ENCODE measurements at regions not wholly inside any gene's neighbourhood (a gene's known extent, or its start where the extent isn't known, plus 50 kb on each side); places are given as distances from the start of the nearest gene placed in this dataset.
"Not testable (repeated sequence)": the region's sequence is repeated elsewhere in the genome, so short reads cannot be mapped to it uniquely, and the experiment has no call there.

- DNase-seq = not testable (repeated sequence)
Measured at GRCh38 chr15:29648415-29648814, 173.9 kb downstream of the TJP1 start.

DNA sequence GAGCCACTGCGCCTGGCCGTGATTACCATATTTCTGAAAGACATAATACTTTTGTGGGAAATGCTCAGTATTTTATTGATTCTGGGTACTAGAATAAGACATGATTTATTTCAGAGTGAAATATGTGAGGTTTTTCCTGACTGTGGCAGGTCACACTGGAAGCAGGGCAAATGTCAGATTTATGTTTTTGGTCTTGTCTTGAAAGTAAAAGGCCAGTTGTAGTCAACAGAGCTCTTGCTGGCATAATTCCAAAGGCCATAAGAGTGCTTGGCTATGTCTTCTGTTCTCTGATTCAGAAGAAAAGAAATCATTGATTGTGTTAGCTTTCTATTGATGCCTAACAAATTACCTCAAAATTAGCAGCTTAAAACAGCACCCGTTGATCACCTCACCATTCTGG lies 176.4 kb downstream of the TJP1 start:
- DNase-seq = no peak

DNA sequence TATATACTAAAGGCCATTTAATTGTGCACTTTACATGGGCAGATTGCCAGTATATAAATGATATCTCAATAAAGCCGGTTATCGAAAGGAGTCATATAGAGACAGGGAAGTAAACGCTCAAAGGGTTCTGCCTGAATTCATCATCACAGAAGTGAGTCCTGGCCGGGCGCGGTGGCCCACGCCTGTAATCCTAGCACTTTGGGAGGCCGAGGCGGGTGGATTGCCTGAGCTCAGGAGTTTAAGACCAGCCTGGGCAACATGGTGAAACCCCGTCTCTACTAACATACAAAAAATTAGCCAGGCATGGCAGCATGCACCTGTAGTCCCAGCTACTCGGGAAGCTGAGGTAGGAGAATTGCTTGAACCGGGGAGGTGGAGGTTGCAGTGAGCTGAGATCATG lies 177.9 kb downstream of the TJP1 start:
- DNase-seq = not testable (repeated sequence)

- no peak for DNase-seq
Measured at GRCh38 chr15:29638781-29639180, 183.5 kb downstream of the TJP1 start.

GRCh38 chr15:29638011-29638410 lies 184.3 kb downstream of the TJP1 start:
- no peak for DNase-seq

DNA sequence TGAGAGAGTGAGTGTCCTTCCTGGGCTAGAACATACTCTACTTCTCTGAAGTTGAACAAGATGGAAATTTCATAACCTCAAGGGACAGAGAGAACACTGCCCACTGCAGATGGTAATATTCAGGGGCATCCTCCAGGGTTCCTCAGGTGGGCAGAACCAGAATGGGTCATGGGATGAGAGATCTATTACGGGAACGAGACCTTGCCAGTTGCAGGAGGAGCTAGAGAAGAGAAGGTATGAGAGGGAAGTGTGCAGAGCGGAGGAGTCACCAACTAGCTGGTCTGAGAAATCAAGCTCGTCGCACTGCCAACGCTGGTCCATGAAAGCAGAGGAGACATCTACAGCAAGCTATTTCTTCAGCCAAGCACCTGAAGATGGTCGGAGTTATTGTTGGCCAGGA lies 184.7 kb downstream of the TJP1 start:
- DNase-seq = no peak

DNA sequence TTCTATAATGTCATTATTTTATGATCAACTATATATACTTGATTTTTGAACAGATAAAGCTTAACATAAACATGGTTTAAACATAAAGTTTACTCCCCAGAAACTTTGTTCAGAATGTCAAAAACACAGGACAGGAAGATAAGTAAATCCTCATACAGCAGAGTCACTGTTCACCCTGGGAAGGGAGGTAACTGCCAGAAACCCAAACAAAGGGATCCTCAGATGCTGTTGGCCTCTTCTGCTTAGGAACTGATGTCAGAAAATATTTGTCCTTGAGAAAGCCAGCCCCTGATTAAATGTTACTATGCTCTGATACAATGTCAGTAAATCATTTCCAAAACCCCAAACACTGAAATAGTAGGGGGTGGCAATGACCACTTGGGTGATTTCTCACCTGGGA lies 185.3 kb downstream of the TJP1 start:
- DNase-seq = no peak

DNA sequence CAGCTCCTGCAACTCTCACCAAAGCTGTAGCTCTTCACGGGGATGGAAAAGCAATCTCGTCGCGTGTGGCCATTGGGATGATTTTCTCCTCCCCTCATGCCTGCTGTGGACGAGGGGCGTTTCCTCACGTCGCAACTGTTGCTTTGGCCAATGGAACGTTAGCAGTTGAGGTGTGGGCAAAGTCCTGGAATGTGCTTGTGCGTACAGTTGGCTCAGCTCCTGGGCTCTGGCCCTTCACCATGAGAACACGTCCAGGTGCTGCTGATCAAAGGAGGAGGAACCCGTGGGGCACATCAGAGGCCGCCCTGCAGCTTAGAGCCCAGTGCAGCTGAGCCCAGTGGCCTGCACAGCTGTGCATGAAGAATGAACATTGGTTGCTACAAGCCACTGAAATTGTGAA lies 186.1 kb downstream of the TJP1 start:
- DNase-seq = no peak

DNA sequence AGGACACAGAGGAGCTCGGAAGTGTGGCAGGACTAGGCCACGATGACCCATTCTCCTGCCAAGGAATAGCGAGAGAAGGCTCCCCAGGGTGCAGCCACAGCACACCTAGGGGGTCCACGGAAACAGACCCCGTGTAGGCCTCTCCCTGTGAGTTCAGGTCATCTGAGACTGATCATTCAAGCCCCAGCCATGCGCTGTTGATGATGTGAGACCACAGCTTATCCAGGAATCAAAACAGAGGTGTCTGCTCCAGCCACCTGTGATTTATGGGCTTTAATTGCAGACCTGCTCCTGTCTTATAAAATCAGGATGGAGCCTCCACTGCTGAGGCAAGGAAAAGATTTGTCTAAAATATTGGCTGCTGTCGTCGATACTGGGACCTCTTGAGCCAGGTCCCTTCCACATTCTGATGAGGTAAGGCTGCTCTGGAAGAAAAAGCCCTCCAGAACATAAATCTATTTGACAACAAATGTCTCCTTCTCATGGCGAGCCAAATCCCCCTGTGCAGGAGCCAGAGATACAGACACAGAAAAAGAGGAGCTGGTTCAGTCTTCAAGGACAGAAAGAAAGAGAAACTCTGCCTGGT lies 186.7 kb downstream of the TJP1 start:
- no peak for DNase-seq

- DNase-seq = no peak
Measured at GRCh38 chr15:29633971-29634370, 188.3 kb downstream of the TJP1 start.

- DNase-seq = no peak
Measured at GRCh38 chr15:29632671-29633406, 189.4 kb downstream of the TJP1 start.

- peak; percentile 59 for DNase-seq
Measured at GRCh38 chr15:29631076-29632070, 190.9 kb downstream of the TJP1 start.

- DNase-seq = no peak
Measured at GRCh38 chr15:29624271-29624670, 198.0 kb downstream of the TJP1 start.

- no peak for DNase-seq
Measured at GRCh38 chr15:29623116-29623639, 199.1 kb downstream of the TJP1 start.

DNA sequence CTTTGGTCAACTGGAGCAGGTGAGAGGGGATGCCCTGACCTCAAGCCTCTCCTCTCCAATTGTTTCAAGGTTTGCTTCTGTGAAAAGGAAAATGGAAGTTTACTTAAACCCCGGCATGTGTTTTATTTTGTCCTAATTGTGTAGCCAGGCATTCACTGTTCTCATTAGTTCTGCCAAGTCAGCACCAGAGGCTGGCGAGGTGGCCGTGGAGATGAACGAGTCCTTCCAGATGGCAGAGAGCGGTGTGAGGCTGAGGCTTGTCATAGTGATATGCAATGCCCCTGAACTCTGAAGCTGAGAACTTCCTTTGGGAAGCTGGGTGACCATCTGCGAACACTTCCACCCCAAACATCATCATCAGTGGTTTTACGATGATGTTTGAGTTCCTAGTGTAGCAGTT lies 199.6 kb downstream of the TJP1 start:
- no peak for DNase-seq

DNA sequence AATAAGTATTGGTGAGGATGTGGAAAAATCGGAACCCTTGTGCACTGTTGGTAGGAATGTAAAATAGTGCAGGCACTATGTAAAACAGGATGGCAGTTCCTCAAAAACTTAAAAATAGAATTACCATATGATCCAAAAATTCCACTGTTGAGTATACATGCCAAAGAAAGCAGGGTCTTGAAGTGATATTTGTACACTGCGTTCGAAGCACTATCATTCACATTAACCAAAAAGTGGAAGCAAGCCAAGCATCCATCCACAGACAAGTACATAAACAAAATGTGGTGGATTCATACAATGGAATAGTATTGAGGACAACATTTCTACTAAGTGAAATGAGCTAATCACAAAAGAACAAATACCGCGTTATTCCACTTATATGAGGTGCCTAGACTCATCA lies 200.7 kb downstream of the TJP1 start:
- DNase-seq = no peak

GRCh38 chr15:29618586-29618985 lies 203.7 kb downstream of the TJP1 start:
- no peak for DNase-seq

DNA sequence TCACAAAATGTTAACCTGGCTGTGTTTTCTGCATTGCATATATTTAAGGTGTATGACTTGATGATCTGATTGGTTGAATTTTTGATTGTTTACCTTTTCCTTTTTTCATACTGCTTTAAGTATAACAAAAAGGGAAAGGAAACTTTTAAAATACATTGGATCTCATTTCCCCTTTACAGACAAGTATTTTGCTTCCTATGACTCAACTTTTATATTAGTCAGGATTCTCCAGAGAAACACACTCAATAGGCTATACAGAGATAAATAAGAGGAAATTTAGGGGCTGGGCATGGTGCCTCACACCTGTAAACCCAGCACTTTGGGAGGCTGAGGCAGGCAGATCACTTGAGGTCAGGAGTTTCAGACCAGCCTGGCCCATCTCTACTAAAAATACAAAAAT lies 205.8 kb downstream of the TJP1 start:
- DNase-seq = no peak

DNA sequence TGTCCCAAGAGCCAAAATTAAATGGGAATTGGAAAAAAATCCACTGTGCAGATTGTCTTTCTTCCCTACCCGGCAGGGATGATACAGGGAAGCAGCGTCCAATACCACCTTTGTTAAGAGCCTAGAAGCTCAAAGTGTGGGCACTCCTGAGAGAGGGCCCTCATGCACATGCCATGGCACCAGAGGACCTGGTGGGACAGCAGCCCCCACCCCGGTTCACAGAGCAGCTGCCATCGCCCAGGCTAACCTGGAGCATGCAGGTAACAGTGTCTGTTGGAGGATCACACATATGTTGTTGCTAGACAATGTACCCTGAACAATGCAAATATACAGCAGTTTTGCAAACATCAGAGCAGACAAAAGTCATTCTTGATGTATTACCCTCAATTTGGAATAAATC lies 206.5 kb downstream of the TJP1 start:
- DNase-seq = no peak

GRCh38 chr15:29613951-29614382 lies 208.3 kb downstream of the TJP1 start:
- no peak for DNase-seq

GRCh38 chr15:29612701-29613100 lies 209.6 kb downstream of the TJP1 start:
- no peak for DNase-seq

GRCh38 chr15:29612096-29612495 lies 210.2 kb downstream of the TJP1 start:
- DNase-seq = no peak

DNA sequence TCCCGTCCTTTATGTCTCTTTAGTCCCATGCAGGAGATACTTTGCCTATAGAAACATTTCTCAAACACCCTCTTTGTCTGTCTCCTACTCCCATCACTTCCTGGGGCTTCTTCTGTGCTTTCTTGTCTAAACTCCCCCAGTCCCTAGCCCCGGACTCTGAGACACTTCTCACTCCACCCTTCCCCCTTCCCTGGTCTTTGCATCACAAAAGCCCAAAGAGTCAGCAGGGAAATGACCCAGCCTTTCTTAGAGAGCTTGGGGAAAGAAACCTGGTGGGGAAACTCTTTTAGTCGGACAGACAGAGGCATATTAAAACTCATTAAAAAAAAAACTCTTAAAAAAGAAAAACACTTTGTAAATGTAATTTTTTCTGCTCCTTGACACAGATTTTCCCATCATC lies 211.2 kb downstream of the TJP1 start:
- no peak for DNase-seq
